Glutamatergic neuron (in vitro differentiated cells): ENCODE measurements at regions not wholly inside any gene's neighbourhood (a gene's known extent, or its start where the extent isn't known, plus 50 kb on each side); places are given as distances from the start of the nearest gene placed in this dataset.

Experiments used
- DNase-seq: peaks from one replicate; pipeline ENCODE4 v3.0.0; 2022
- H3K27ac Mint-ChIP-seq: one replicate; pipeline ENCODE4 v1.8.0; 2020; ENCODE audit warnings: mild to moderate bottlenecking, mixed read lengths, inconsistent platforms; ENCODE audit not compliant: unreplicated experiment
- H3K27me3 Mint-ChIP-seq: one replicate; pipeline ENCODE4 v1.8.0; 2020; ENCODE audit warnings: mild to moderate bottlenecking, moderate library complexity, mixed read lengths, inconsistent platforms; ENCODE audit not compliant: unreplicated experiment
- H3K36me3 Mint-ChIP-seq: one replicate; pipeline ENCODE4 v1.8.0; 2020; ENCODE audit warnings: mild to moderate bottlenecking, mixed read lengths, inconsistent platforms; ENCODE audit not compliant: unreplicated experiment
- H3K4me1 Mint-ChIP-seq: one replicate; pipeline ENCODE4 v1.8.0; 2020; ENCODE audit warnings: mild to moderate bottlenecking, low read depth, mixed read lengths, inconsistent platforms; ENCODE audit not compliant: unreplicated experiment
- H3K4me3 Mint-ChIP-seq: one replicate; pipeline ENCODE4 v1.8.0; 2020; ENCODE audit warnings: mild to moderate bottlenecking, mixed read lengths, inconsistent platforms; ENCODE audit not compliant: unreplicated experiment
- H3K9me3 Mint-ChIP-seq: one replicate; pipeline ENCODE4 v1.8.0; 2020; ENCODE audit warnings: mild to moderate bottlenecking, moderate library complexity, mixed read lengths, inconsistent platforms; ENCODE audit not compliant: unreplicated experiment
- TF ChIP-seq, protein P1 (sequence below): fragments of 200-600 bp; sonication (generic); IDR thresholded peaks from one replicate; pipeline ENCODE4 v1.5.0; 2021; ENCODE audit not compliant: partially characterized antibody, unreplicated experiment

DNA sequence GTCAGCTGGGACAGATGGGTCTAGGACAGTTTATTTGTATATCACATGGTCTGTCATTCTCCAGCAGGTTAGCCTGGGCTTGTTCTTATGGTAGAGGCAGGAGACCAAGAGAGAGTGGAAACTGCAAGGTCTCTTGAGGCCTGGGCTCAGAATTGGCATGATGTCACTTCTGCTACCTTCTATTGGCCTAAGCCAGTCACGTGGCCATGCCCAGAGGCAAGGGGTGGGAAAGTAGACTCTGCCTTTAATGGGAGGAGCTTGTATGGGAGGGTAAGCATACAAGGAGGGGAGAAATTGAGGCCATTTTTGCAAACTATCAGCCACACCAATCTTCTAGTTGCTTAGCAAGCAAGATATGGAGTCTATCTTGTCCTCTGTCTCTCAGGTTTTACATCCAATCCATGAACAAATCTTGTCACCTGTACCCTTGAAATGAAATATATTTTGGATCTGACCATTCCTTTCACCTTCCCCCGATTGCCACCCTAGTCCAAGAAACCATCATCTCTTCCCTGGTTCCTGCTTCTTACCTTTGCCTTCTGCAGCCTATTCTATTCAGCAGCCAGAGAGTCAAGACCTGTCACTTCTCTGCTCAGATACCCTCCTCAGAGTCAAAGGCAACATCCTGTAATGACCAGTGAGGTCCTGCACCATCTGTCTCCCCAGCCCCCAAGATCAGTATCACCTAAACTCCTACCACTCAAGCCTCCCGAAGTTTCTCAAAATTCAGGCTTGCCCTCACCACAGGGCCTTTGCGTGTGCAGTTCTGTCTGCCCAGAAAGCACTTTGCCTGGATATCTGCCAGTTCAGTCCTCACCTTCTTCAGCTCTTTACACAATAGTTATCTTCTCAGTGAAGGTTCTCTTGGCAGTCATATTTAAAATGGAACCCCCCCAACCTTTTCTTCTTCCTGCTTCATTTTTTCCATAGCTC lies 240.0 kb downstream of the LOXHD1 start:
- Mint-ChIP-seq H3K36me3 (no peaks in the 10 kb centered on the region), H3K4me1 (peaks cover 40% of the 10 kb centered on the region), H3K27me3 (peaks cover 16% of the 10 kb centered on the region), H3K4me3 (peak overlapping the region; percentile 14), H3K9me3 (peaks cover 3% of the 10 kb centered on the region), H3K27ac (peak overlapping the region; percentile 5)
- DNase-seq = peak; percentile 71
- TF ChIP-seq, protein P1, sequence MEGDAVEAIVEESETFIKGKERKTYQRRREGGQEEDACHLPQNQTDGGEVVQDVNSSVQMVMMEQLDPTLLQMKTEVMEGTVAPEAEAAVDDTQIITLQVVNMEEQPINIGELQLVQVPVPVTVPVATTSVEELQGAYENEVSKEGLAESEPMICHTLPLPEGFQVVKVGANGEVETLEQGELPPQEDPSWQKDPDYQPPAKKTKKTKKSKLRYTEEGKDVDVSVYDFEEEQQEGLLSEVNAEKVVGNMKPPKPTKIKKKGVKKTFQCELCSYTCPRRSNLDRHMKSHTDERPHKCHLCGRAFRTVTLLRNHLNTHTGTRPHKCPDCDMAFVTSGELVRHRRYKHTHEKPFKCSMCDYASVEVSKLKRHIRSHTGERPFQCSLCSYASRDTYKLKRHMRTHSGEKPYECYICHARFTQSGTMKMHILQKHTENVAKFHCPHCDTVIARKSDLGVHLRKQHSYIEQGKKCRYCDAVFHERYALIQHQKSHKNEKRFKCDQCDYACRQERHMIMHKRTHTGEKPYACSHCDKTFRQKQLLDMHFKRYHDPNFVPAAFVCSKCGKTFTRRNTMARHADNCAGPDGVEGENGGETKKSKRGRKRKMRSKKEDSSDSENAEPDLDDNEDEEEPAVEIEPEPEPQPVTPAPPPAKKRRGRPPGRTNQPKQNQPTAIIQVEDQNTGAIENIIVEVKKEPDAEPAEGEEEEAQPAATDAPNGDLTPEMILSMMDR = no peak

DNA sequence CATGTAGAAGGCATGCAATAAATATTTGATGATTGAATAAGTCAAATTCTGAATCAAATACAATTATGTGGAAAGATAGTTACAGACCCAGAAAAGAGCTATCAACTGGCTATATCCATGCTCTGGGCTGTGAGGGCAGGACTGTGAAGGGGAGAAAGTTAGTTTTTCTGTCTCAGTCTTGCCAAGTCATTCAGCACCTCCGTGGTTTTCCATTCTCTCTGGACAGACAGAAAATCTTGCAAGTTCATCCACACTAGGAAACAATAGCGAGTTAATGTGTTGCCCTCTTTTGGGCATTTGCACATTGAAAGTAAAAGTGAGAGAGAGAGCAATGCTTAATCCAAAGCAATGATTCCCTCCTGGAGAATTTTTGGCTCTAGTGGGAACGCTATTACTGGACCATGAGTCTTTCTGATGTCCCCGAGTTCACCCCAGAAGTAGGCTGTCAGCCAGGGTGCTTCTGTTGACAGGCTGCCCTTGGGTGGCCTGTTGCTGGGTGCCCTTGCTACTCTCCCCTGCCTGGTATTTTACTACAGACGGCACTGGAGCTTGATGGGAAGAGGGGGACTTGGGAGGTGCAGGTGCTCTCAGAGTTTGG lies 238.3 kb downstream of the LOXHD1 start:
- no peaks in the 10 kb centered on the region for H3K36me3 Mint-ChIP-seq
- H3K27me3 Mint-ChIP-seq = peaks cover 12% of the 10 kb centered on the region
- H3K4me3 Mint-ChIP-seq = no peak overlapping the region
- peaks cover 35% of the 10 kb centered on the region for H3K4me1 Mint-ChIP-seq
- peaks cover 3% of the 10 kb centered on the region for H3K9me3 Mint-ChIP-seq
- no peak for DNase-seq
- peak overlapping the region; percentile 88 for H3K27ac Mint-ChIP-seq
- TF ChIP-seq, protein P1 = no peak

- Mint-ChIP-seq H3K36me3 (no peaks in the 10 kb centered on the region), H3K27me3 (peaks cover 14% of the 10 kb centered on the region), H3K27ac (peak overlapping the region; percentile 88), H3K4me1 (peaks cover 40% of the 10 kb centered on the region), H3K9me3 (peaks cover under 1% of the 10 kb centered on the region), H3K4me3 (peak overlapping the region; percentile 31)
- DNase-seq = no peak
- TF ChIP-seq, protein P1 = no peak
Observed at GRCh38 chr18:46419391-46420141, 237.5 kb downstream of the LOXHD1 start.

DNA sequence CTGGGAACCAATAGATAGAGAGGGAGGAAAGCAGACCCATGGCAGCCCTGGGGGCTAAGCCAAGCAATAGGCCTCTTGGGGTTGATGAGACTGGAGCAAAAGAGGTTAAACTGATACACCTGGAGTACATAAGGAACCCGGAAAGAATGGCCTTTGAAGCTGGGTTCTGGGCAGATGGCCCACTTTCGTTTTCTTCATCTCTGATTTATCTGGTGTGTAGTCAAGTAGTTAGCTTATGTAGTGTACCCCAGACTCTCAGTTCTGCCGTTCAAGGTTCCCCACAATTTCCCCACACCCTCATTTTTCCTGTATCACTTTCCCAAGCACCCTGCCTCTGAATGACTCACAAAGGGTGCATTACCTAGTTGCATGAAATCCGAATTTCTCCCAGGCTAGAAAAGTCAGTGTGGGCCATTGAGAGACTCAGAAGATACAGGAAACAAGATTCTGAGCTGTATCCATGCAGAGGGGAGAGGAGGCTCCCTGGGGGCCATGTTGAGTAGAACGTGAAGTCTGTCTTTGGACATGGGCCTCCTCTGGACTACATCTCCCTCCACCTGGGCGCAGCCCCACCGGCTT lies 235.0 kb downstream of the LOXHD1 start:
- Mint-ChIP-seq H3K27me3 (peaks cover 8% of the 10 kb centered on the region), H3K4me1 (peaks cover 26% of the 10 kb centered on the region), H3K4me3 (no peak overlapping the region), H3K36me3 (no peaks in the 10 kb centered on the region), H3K9me3 (no peaks in the 10 kb centered on the region), H3K27ac (no peak overlapping the region)
- no peak for DNase-seq
- TF ChIP-seq, protein P1 = no peak
